ENCODE measurements at regions not wholly inside any gene's neighbourhood (a gene's known extent, or its start where the extent isn't known, plus 50 kb on each side); places are given as distances from the start of the nearest gene placed in this dataset.
"Not testable (repeated sequence)": the region's sequence is repeated elsewhere in the genome, so short reads cannot be mapped to it uniquely, and the experiment has no call there.

DNA sequence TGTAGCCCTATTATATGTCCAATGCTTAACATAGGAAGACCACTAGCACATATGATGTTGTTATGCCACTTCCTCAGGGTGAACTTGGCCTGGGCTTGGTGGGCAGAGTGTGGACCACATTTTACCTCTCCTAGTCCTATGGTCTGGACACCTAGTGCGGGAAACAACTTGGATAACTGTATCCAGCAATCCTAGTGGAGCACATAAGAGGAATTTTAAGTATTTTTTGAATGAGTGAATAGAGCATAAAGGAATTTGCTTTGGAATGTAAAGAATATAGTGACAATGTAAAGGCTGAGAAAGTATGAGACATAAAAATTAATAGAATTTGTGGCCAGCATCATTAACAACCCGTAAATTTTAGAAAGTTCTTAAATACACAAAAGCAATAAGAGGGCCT lies 528.9 kb downstream of the IGSF11 start:
- no peak for DNase-seq

DNA sequence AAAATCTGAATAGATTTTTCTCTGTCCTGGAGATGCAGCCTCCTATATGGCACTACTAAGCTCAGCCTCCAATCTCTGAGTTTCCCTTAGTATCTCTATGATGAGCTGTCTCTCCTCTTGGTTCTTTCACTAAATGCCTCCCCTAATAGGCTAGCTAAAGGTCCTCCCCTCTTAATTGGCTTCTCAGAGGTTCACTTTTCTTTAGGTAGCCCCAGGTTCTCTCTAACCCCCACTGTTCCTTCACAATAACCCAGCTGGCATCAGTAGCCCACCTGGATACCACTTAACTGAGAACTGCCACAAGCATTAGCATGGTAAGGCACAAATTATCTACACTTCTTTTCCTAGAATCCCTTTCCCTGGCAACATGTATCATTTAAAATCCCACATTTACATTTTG lies 523.2 kb downstream of the IGSF11 start:
- no peak for DNase-seq

DNA sequence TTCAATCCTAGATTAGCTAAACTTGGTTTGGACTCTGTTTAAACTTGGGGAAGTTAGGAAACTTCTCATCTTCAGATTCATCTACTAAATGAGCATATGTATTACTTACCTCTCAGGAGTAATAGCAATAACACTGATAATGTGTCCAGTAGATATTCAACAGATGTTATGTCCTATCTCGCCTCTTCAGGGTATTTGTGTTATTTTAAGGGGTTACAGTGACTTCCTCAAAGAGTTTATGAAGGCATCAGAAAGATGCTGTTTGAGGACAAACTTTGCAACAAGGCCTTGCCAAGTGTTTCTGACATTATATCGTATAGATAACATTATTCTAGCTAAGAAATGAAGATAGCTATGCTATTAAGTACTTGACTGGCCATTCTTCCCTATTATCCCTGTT lies 522.3 kb downstream of the IGSF11 start:
- no peak for DNase-seq

DNA sequence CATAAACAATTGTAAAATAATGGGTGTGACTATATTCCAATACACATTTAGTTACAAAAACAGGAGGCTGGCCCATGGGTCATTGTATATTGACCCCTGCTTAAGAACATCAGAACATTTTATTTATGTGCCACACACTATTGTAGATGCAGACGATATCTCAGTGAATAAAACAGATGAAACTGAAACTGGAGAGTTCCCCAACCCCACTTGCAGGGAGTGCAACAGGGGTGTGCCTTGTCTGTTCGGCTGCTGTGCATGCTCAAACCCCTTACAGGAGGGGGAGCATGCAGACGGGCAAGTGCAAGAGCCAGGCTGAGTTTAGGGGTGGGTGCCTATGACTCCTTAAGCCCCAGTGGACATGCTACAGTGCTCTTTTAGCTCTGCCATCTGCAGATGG lies 509.6 kb downstream of the IGSF11 start:
- DNase-seq = no peak

DNA sequence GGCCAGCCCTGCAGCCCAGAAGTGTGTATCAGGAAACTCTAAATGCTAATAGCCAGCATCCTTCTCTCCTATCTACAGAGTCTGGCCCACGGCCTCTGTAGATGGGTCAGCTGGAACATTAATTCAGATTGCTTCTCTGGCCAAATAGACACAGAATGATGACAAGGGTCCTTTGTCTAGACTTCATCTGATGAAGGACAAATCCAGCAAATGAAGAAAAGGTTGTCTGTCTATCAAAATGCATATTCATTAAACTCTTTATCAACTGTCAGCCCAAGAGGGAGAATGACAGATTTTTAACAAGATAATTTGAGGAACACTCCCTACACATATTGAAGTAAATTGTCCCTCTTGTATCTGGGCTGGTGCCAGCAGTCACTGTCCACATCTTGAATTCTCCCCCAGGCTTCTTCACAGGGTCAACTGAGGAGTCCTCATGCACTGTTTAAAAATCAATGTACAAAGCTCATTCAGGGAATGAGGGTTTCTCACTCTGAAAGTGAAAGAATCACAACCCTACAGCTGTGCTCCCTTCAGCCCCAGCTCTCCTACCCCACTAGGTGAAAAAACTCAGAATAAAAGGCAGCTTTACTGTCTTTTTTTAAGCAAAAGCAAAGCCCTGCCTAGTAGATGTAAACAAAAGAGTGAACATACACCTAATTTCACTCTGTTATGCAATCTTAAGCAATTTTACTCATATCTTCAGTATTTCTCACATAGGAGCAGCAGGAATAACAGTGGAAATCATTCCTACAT lies 507.7 kb downstream of the IGSF11 start:
- no peak for DNase-seq

DNA sequence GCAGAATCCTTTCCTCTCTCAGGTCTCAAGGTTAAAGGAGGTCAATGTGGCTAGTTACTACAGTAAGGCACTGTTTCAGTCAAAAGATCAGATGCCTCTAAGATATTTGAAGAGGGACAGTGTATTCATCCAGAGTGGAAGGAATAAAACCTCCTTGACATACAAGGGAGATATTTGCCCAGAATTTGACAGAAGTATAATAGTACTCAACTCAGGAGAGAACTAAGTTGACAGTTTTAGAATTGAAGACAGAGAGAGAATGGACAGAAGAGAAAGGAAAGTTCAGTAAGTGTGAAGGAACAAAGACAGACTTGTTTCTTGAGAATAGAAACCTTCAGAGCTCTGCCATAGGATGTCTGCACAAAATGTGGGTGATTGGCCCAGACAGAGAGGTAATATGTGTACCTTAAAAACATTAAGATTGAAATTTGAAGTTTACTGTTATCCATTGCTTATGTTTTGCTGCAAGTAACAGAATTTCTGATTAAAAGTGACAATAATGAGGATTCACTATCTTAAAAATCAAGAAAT lies 507.1 kb downstream of the IGSF11 start:
- DNase-seq = no peak

DNA sequence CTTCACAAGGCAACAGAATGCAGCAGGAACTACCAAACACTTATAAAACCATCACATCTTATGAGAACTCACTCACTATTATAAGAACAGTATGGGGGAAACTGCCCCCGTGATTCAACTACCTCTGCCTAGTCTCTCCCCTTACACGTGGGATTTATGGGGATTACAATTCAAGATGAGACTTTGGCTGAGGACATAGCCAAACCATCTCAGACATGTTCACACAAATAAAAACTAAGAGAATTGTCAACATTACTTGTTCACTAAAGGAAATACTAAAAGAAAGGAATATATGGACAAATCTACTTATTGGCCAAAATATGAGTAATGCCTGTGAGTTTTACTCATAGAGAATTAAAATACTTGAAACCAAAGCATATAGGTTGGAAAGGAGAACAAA lies 505.1 kb downstream of the IGSF11 start:
- no peak for DNase-seq

DNA sequence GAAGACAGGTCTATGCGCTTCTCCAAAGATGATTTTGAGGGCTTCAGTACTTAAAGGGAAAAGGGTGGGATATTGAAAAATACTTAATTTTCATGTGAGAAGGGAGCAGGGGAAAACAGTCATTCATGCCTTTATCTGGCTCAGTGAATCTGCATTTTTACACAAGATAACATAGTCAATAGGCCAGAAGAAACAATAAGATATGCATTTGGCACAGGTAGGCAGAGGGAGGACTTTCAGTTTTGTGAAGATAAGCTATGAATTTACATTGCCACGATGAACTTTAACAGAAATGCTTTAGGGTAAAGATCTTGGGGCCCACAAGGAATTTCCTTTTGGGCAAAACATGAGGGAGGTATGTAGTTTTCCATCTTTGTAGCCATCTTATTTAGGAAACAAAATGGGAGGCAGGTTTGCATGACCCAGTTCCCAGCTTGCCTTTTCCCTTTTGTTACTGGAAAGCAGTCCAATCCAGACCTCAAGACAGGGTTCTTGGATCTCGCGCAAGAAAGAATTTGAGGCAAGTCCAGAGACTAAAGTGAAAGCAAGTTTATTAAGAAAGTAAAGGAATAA lies 504.2 kb downstream of the IGSF11 start:
- no peak for DNase-seq

DNA sequence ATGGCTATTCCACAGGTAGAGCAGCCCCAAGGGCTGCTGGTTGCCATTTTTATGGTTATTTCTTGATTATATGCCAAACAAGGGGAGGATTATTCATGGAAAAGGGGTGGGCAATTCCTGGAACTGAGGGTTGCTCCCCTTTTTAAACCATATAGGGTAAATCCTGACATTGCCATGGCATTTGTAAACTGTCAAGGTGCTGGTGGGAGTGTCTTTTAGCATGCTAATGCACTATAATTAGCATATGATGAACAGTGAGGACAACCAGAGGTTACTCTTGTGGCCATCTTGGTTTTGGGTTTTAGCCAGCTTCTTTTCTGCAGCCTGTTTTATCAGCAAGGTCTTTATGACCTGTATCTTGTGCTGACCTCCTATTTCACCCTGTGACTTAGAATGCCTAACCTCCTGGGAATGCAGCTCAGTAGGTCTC lies 503.7 kb downstream of the IGSF11 start:
- not testable (repeated sequence) for DNase-seq

DNA sequence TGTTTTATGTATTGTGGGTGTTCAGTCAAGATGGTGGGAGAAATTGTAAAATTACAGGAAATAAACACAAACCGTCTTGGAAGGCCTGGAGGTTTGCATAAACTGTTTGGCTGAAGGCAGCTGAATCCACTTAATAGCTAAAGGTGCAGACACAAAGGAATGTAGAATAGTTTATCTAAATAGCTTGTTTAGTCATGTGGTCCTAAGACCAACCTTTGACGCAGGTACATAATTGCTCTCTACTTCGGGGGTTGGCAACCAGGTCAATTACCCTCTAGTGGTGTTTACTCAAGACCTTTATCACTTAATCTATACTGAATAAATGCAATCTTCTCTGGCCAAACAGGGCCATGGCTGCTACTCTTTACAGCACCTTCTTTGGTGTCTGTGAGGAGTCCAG lies 502.8 kb downstream of the IGSF11 start:
- no peak for DNase-seq

DNA sequence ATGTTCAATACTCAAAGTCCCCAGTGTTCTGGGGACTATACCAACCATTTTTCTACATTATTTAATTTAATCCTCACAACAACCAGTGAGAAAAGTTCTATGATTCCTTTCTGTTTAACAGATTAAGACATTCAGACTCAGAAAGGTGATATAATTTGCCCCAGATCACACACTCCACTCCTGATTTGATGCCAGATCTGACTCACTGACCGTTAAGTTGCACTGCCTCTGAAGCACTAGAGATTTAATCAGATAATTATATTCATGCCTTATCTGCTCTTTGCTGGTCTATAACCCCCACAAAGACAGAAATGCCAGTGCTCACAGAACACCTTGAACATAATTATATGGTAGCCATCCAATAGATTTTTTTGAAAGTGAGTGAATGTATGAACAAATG lies 501.0 kb downstream of the IGSF11 start:
- no peak for DNase-seq

DNA sequence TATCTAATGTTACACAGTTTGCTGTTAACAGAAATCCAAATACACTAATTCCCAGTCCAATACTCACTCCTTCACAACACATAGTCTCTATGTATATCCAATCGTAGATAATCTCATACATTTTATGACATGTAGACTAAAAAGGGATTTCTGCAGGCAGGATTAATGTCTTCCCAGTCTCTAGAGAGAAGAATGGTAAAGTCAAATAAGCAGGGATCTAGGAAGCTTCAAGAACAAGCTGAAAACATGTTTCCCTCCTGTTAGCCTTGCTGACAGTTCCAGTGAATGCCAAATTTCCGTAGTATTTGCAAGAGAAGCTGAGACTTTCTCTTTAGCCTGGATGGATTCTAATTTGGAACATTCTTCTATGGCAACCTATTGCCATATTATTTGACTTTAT lies 500.1 kb downstream of the IGSF11 start:
- no peak for DNase-seq

DNA sequence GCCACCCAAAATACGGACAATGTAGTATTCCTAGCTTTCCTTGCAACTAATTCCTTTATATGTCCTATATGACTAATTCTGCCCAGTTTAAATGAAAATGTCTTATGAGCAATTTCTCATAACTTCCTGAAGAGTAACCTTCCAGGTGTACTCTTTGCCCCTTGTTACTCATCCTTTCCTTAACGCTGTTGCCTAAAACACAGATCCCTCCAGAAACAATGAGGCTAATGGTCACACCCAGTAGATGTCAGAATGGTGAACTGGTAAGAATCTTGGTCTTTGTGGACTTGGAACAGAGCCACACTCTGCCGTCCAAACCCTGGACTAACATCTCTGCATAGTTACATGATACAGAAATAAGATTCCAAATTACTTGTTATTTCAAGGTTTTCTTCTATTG lies 497.9 kb downstream of the IGSF11 start:
- no peak for DNase-seq

DNA sequence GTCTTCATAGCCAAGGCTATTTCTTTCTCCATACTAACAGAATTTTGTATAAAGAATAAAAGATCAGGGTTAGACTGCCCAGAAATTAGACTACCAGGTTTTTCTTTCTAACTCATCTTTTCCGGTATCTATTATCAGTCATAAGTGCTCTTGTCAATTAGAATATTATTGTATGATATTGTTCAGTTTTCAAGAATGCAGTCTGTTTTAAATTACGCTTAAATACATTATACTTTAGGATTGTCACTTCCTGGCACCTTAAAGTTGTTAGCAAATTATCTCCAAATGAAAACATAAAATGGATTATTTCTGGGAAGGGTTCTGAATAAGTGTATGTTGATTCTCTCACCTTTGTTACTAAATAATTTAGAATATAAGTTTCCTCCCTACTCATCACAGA lies 497.2 kb downstream of the IGSF11 start:
- no peak for DNase-seq

DNA sequence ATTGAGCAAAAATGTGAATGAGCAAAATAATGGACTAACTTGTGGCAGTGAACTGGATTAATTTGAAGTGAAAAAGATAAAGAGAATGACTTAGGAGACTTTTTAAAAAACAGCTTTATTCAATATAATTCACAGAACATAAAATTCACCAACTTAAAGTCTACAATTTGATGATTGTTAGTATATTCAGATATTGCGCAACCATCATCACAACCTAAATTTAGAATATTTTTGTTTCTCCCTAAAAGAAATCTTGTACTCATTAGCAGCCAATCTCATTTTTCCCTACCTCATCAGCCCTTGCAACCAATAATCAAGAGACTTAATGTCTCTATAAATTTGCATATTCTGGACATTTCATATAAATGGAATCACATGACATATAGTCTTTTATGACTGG lies 496.5 kb downstream of the IGSF11 start:
- no peak for DNase-seq

DNA sequence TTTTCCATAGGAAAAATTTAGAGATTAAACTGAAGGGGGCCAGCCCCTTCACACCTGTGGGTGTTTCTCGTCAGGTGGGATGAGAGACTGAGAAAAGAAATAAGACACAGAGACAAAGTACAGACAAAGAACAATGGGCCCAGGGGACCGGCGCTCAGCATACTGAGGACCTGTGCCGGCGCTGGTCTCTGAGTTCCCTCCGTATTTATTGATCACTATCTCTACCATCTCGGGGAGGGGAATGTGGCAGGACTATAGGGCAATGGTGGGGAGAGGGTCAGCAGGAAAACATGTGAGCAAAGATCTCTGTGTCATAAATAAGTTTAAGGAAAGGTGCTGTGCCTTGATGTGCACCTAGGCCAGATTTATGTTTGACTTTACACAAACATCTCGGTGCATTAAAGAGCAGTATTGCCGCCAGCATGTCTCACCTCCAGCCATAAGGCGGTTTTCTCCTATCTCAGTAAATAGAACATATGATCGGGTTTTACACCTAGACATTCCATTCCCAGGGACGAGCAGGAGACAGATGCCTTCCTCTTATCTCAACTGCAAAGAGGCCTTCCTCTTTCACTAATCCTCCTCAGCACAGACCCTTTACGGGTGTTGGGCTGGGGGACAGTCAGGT lies 494.7 kb downstream of the IGSF11 start:
- not testable (repeated sequence) for DNase-seq

DNA sequence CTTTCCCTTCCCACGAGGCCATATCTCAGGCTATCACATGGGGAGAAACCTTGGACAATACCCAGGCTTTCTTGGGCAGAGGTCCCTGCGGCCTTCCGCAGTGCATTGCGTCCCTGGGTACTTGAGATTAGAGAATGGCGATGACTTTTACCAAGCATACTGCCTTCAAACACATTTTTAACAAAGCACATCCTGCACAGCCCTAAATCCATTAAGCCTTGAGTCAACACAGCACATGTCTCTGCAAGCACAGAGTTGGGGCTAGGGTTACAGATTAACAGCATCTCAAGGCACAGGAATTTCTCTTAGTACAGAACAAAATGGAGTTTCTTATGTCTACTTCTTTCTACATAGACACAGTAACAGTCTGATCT lies 494.2 kb downstream of the IGSF11 start:
- not testable (repeated sequence) for DNase-seq

DNA sequence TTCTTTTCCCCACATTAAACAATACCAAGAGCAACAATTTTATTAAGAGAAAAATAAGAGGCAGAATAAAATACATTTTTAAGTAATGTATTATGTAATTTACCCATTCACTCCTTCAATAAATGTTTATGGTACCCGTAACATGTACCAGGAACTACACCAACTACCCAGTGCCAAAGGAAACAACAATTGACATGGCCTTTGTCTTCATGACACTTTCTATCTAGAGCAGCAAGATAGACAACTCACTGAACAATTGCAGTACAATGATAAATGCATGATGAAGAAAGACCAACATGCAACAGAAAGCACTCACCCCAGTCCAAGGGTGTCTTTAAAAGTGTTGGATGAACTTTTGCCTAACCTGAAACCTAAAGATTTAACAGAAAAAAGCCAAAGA lies 493.8 kb downstream of the IGSF11 start:
- DNase-seq = no peak

DNA sequence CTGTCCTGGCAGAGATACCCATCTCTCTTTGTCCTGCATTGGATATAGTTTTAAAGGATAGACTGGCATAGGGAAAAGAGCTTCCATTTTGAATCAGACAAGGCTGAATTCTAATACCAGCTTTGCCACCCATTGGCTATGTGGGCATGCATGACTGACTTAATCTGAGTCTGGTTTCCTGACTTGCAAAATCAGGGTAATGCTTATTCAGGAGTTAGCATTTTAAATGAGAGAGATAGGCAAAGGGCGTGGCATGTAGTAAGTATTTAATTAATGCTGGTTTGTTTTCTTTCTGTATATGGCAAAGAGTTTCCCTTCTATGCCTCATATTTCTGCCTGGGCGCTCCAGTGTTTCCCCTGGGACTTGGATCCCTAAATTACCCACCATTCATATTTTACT lies 492.9 kb downstream of the IGSF11 start:
- no peak for DNase-seq

DNA sequence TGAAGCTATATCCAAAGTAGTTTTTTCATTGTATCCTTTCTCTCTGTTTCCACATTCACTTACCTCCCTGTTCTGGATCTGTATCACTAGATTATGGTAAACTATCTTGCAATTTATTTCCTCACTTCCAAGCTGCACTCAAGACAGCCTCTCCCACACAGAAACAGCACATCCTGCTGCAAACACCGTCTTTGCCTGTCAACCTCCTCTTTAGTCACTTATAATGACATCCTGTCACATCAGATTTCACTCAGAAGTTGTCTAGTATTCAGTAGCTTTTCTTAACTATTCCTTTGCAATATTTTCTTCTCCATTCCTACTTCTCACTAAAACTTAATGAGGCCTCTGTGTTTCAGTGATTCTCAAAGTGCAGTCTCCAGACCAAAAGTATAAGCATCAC lies 490.8 kb downstream of the IGSF11 start:
- no peak for DNase-seq

DNA sequence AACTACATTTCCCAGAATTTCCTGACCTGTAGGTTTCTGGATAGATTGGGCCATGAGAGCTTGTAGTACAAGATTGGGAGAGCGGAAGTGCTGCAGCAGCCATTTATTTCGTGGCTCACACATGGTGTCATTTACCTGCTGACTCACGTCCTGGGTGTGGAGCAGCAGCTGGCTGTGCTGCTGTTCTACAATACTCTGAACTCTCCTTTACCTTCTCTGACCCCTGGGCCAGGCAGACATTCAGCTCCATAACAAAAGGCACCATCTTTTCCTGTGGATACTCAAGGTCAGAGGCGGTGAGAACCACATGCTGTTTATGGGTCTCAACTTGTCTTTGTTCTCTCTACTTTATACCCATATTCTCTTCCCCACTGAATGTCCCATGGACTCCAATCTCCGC lies 490.2 kb downstream of the IGSF11 start:
- DNase-seq = no peak

DNA sequence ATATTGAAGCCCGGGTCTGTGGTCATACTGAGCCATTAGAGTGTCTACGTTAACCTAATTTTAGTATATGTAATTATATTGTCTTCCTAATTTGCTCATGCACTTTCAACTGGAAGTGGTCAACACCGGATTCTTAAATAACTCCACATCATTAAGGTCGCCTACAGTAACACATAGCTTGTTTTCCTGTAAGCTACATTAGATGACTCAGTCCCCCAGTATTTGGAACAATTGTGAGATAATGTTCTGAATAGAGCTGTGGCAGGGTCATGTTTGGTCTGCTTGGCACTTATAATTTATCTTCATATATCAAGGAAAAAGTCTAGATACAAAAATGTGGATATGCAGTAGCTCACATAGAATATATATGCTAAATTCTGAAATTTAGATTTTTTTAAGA lies 486.2 kb downstream of the IGSF11 start:
- no peak for DNase-seq

DNA sequence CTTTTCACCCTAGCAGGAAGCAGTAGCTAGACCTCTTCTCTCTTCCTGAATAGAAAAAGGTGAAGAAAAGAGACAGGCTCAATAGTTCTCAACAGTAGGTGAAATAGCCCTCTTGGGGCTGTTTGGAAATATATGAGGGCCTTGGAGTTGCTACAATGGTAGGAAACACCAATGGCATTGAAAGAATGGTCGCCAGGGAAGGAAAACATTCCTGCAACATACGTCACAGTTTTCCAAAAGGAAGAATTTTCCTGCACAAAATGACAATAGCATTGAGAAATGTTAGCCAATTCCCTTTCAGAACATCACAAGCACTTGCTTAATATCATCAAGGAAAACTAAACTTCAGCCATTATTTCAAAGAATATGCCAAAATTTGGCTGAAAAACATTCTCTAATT lies 484.5 kb downstream of the IGSF11 start:
- DNase-seq = no peak

DNA sequence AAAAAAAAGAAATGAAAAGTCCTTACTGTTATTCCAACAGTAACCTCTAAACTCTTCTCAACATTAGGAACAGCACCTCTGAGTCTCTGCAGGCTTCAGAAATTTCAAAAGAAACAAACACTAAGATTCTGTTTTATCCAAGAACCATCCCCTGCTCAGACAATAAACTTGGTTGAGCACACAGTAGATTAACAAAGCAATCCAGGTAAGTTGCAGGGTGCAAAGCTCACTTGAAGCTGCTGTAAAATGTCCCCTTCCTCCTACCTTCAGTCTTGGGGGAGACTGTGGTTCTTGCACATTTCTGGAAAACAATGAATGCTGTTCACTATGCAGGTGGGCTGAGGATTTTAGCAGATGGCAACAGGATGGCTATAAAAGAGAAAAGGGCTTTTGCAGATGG lies 484.1 kb downstream of the IGSF11 start:
- no peak for DNase-seq
